Neural progenitor cell (in vitro differentiated cells): ENCODE measurements at regions not wholly inside any gene's neighbourhood (a gene's known extent, or its start where the extent isn't known, plus 50 kb on each side); places are given as distances from the start of the nearest gene placed in this dataset.

Experiments used
- DNase-seq: peaks from one replicate; pipeline ENCODE4 v3.0.0-alpha.2; 2016; ENCODE audit warnings: low spot score
- H2AFZ ChIP-seq: fragments of 200-600 bp; sonication (generic); replicated peaks from 2 replicates; pipeline ENCODE4 v1.6.1; 2016; ENCODE audit warnings: antibody characterized with exemption
- H3F3A ChIP-seq: fragments of 200-600 bp; sonication (generic); 2 replicates; pipeline ENCODE4 v1.6.1; 2016; ENCODE audit warnings: antibody characterized with exemption, low read depth
- H3K27ac ChIP-seq: fragments of 200-600 bp; sonication (generic); 2 replicates; pipeline ENCODE4 v1.5.1; 2016; ENCODE audit warnings: mild to moderate bottlenecking
- H3K27me3 ChIP-seq: fragments of 200-600 bp; sonication (generic); 2 replicates; pipeline ENCODE4 v1.6.1; 2016; ENCODE audit warnings: mild to moderate bottlenecking, moderate library complexity
- H3K36me3 ChIP-seq: fragments of 200-600 bp; sonication (generic); 2 replicates; pipeline ENCODE4 v1.5.1; 2016
- H3K4me1 ChIP-seq: fragments of 200-600 bp; sonication (generic); 2 replicates; pipeline ENCODE4 v1.6.1; 2016; ENCODE audit warnings: mixed run types
- H3K4me2 ChIP-seq: fragments of 200-600 bp; sonication (generic); 2 replicates; pipeline ENCODE4 v1.6.1; 2016
- H3K4me3 ChIP-seq: fragments of 200-600 bp; sonication (generic); 2 replicates; pipeline ENCODE4 v1.5.1; 2016
- H3K79me2 ChIP-seq: fragments of 200-600 bp; sonication (generic); 2 replicates; pipeline ENCODE4 v1.6.1; 2016; ENCODE audit warnings: low read depth
- H3K9ac ChIP-seq: fragments of 200-600 bp; sonication (generic); 2 replicates; pipeline ENCODE4 v1.6.1; 2016
- H3K9me3 ChIP-seq: fragments of 200-600 bp; sonication (generic); 2 replicates; pipeline ENCODE4 v1.5.1; 2016; ENCODE audit warnings: low read depth
- H4K20me1 ChIP-seq: fragments of 200-600 bp; sonication (generic); 2 replicates; pipeline ENCODE4 v1.6.1; 2016; ENCODE audit warnings: low read depth
- H3K27ac Mint-ChIP-seq: 3 replicates; pipeline ENCODE4 v1.8.0; 2021; ENCODE audit warnings: mixed read lengths
- H3K27me3 Mint-ChIP-seq: 2 replicates; pipeline ENCODE4 v1.8.0; 2022; ENCODE audit warnings: low read depth, mild to moderate bottlenecking, inconsistent platforms, moderate library complexity, mixed read lengths; ENCODE audit not compliant: insufficient read depth
- H3K36me3 Mint-ChIP-seq: 3 replicates; pipeline ENCODE4 v1.8.0; 2021; ENCODE audit warnings: mixed read lengths
- H3K4me1 Mint-ChIP-seq: 3 replicates; pipeline ENCODE4 v1.8.0; 2021; ENCODE audit warnings: mixed read lengths
- H3K4me3 Mint-ChIP-seq: 3 replicates; pipeline ENCODE4 v1.8.0; 2021; ENCODE audit warnings: mild to moderate bottlenecking, moderate library complexity, mixed read lengths
- H3K9me3 Mint-ChIP-seq: 3 replicates; pipeline ENCODE4 v1.8.0; 2020; ENCODE audit warnings: mixed read lengths
- CTCF ChIP-seq: fragments of 200-600 bp; sonication (generic); IDR thresholded peaks from 2 replicates; pipeline ENCODE4 v1.5.1; 2017; ENCODE audit warnings: antibody characterized with exemption, mild to moderate bottlenecking
- EZH2 ChIP-seq: fragments of 200-600 bp; sonication (generic); IDR thresholded peaks from 2 replicates; pipeline ENCODE4 v1.6.1; 2017; ENCODE audit warnings: antibody characterized with exemption, mild to moderate bottlenecking, moderate library complexity
- EZH2phosphoT487 ChIP-seq: fragments of 200-600 bp; sonication (generic); IDR thresholded peaks from 2 replicates; pipeline ENCODE4 v1.6.1; 2017; ENCODE audit warnings: antibody characterized with exemption

- H3K27me3 Mint-ChIP-seq, result peaks cover 3% of the 10 kb centered on the region
Measured at GRCh38 chr10:4708123-4708759, 117.8 kb upstream of the AKR1E2 start.

GRCh38 chr10:4707221-4707620 is 118.8 kb upstream of the AKR1E2 start:
- H4K20me1 ChIP-seq, result no peaks in the 10 kb centered on the region
- no peaks in the 10 kb centered on the region for H3K27me3 ChIP-seq
- Mint-ChIP-seq H3K27me3 (peaks cover 3% of the 10 kb centered on the region), H3K27ac (no peak overlapping the region), H3K4me1 (no peaks in the 10 kb centered on the region), H3K9me3 (no peaks in the 10 kb centered on the region), H3K36me3 (no peaks in the 10 kb centered on the region), H3K4me3 (no peak overlapping the region)
- no peak overlapping the region for H3K4me3 ChIP-seq
- no peaks in the 10 kb centered on the region for H3K36me3 ChIP-seq
- H2AFZ ChIP-seq, result no peak overlapping the region
- H3F3A ChIP-seq, result no peaks in the 10 kb centered on the region
- no peaks in the 10 kb centered on the region for H3K4me1 ChIP-seq
- TF ChIP-seq CTCF (no peak), EZH2 (no peak), EZH2phosphoT487 (no peak)
- H3K9ac ChIP-seq, result no peak overlapping the region
- no peaks in the 10 kb centered on the region for H3K9me3 ChIP-seq
- no peak overlapping the region for H3K27ac ChIP-seq
- no peak overlapping the region for H3K4me2 ChIP-seq
- DNase-seq, result no peak
- H3K79me2 ChIP-seq, result no peaks in the 10 kb centered on the region

More at GRCh38 chr10:4708123-4708759, 117.8 kb upstream of the AKR1E2 start:
- Histone ChIP-seq H3K4me3 (no peak overlapping the region), H3K79me2 (no peaks in the 10 kb centered on the region), H3K9ac (no peak overlapping the region), H3K4me2 (no peak overlapping the region), H2AFZ (no peak overlapping the region), H3K27me3 (no peaks in the 10 kb centered on the region), H3F3A (no peaks in the 10 kb centered on the region), H3K4me1 (no peaks in the 10 kb centered on the region), H3K27ac (no peak overlapping the region), H3K36me3 (no peaks in the 10 kb centered on the region), H4K20me1 (no peaks in the 10 kb centered on the region), H3K9me3 (no peaks in the 10 kb centered on the region)
- Mint-ChIP-seq H3K4me3 (no peak overlapping the region), H3K9me3 (no peaks in the 10 kb centered on the region), H3K4me1 (no peaks in the 10 kb centered on the region), H3K36me3 (no peaks in the 10 kb centered on the region), H3K27ac (no peak overlapping the region)
- TF ChIP-seq EZH2phosphoT487, result no peak
- no peak for TF ChIP-seq EZH2
- peak; percentile 64 for TF ChIP-seq CTCF
- DNase-seq, result peak; percentile 50

GRCh38 chr10:4704034-4704545 is 121.9 kb upstream of the AKR1E2 start:
- no peak overlapping the region for H3K27ac Mint-ChIP-seq
- H2AFZ ChIP-seq, result no peak overlapping the region
- H3K27ac ChIP-seq, result no peak overlapping the region
- no peaks in the 10 kb centered on the region for H3K4me1 ChIP-seq
- H3K27me3 ChIP-seq, result no peaks in the 10 kb centered on the region
- H3K9me3 ChIP-seq, result no peaks in the 10 kb centered on the region
- no peaks in the 10 kb centered on the region for H3K36me3 Mint-ChIP-seq
- no peak for TF ChIP-seq CTCF
- no peak for TF ChIP-seq EZH2phosphoT487
- no peak for TF ChIP-seq EZH2
- H3K9me3 Mint-ChIP-seq, result no peaks in the 10 kb centered on the region
- no peaks in the 10 kb centered on the region for H3K4me1 Mint-ChIP-seq
- no peaks in the 10 kb centered on the region for H4K20me1 ChIP-seq
- H3K4me3 ChIP-seq, result no peak overlapping the region
- no peaks in the 10 kb centered on the region for H3K79me2 ChIP-seq
- no peak overlapping the region for H3K4me2 ChIP-seq
- H3F3A ChIP-seq, result no peaks in the 10 kb centered on the region
- peaks cover 3% of the 10 kb centered on the region for H3K27me3 Mint-ChIP-seq
- H3K36me3 ChIP-seq, result no peaks in the 10 kb centered on the region
- no peak overlapping the region for H3K4me3 Mint-ChIP-seq
- DNase-seq, result no peak
- no peak overlapping the region for H3K9ac ChIP-seq
